LoVo (cell line): ENCODE measurements at regions not wholly inside any gene's neighbourhood (a gene's known extent, or its start where the extent isn't known, plus 50 kb on each side); places are given as distances from the start of the nearest gene placed in this dataset.
"Not testable (repeated sequence)": the region's sequence is repeated elsewhere in the genome, so short reads cannot be mapped to it uniquely, and the experiment has no call there.

Experiments
- DNase-seq: peaks from one replicate; pipeline ENCODE4 v3.0.0-alpha.2; 2016; ENCODE audit warnings: low spot score

DNA sequence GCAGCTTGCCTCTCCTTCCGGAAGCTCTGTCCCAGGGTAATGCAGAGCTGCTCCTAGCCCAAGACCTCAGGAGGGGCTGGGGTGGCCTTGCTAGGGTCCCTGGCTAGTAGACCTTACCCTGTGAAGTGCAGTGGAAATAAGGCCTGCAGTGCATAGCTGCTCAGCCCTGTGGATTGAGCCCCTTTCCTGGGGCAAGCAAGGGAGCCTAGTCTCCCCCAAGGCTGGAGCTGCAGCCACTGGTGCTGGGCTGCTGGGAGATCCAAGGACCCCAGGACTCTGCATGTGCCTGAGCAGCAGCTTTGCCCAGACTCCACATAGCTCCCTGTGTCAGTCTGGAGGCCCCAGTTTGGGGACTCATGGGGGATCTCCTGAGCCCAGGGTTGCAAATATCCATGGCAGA lies 57.9 kb downstream of the FANCF start:
- DNase-seq = no peak

- no peak for DNase-seq
These were observed 59.3 kb downstream of the FANCF start for GRCh38 chr11:22566293-22566692.

GRCh38 chr11:22561283-22561682 lies 64.3 kb downstream of the FANCF start:
- no peak for DNase-seq

DNA sequence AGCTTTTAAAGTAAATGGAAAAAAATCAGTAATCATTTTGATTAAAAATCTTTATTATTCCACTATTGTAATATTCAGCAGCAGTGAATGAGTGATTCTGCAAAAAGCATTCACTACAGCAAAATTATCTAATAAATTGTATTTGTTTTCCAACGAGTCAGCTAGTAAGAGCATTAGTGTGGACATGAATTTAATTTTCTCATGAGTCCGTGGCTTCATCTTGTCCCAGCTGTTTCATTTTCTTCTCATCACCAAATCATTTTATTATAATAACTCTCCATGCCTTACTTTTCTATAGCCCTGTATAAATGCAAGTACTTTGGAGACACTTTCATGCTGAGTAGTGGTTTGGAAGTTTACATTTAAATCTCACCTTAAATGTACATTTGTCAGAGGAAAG lies 66.2 kb downstream of the FANCF start:
- no peak for DNase-seq

- no peak for DNase-seq
These were observed 67.0 kb downstream of the FANCF start for GRCh38 chr11:22558664-22559063.

DNA sequence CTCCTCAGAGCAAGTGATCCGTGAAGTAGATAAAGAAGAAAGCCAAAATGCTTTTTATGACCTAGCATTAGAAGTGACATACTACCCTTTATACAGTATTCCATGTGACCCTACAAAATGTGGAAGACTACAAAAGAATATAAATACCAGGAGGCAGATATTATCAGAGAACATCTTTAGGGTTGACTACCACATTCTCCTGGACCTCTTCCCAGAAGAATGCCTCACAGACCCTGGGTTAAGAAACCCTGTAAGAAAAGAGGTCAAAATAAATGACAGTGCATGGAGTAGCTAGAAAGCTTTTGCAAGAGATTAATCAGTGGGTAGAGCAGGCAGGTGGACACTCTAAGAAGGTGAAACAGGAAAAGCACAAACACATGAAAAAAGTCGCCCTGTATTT lies 69.2 kb downstream of the FANCF start:
- no peak for DNase-seq

GRCh38 chr11:22555881-22556280 lies 69.7 kb downstream of the FANCF start:
- DNase-seq = no peak

GRCh38 chr11:22554221-22554620 lies 71.4 kb downstream of the FANCF start:
- no peak for DNase-seq

- no peak for DNase-seq
These were observed 72.7 kb downstream of the FANCF start for GRCh38 chr11:22552885-22553284.

DNA sequence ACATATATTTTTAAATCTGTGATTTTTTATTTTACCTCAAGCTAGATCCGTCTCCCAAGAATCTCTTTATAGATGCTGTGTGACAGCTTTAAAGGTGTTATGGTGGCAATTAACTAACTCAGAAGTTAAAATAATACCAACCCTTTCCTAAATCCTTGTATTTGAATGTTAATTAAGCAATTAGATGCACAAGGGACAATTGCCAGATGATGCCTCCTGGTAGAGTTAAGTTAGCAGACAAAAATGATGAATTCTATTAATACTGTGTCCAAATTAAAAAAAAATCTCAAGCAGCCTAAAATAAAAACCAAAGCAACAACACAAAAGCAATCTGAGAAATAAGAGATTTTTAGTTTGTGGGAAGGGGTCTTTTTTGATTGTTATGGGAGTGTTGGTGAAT lies 78.9 kb downstream of the FANCF start:
- no peak for DNase-seq

- DNase-seq = no peak
These were observed 82.4 kb downstream of the FANCF start for GRCh38 chr11:22543261-22543660.

DNA sequence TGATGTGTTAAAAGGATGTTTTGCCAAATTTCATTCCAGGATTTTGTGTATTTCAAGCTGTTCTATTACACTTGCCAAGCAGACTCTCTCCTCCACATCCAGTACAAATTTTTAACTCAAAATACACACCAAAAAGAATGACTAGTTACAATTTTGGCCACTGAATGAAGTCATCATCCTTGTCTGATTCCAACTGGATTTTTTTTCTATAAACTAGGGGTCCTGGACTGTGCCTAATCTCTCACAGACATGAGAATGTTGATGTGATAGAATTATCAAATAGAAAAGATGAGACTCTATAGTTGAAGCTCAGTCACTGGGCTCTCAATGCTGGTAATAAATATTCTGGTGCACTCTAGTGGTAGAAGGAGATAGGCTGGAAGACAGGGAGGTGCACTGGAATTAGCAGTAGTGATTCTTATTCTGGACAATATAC lies 85.8 kb downstream of the FANCF start:
- no peak for DNase-seq

- no peak for DNase-seq
These were observed 89.6 kb downstream of the FANCF start for GRCh38 chr11:22536071-22536470.

DNA sequence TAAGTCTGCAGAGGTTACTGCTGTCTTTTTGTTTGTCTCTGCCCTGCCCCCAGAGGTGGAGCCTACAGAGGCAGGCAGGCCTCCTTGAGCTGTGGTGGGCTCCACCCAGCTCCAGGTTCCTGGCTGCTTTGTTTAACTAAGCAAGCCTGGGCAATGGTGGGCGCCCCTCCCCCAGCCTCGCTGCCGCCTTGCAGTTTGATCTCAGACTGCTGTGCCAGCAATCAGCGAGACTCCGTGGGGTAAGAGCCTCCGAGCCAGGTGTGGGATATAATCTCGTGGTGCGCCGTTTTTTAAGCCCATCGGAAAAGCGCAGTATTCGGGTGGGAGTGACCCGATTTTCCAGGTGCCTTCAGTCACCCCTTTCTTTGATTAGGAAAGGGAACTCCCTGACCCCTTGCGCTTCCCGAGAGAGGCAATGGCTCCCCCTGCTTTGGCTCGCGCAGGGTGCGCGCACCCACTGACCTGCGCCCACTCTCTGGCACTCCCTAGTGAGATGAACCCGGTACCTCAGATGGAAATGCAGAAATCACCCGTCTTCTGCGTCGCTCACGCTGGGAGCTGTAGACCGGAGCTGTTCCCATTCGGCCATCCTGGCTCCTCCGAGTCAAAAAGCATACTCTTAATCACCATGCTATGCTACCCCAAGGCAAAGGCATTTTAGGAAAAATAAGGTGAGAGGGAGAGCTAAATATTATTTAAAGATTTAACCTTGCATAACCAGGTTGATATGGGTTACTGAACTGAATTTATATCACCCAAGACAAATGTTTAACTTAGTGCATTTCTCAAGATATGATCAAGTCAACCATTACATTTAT lies 96.8 kb downstream of the FANCF start:
- DNase-seq = not testable (repeated sequence)

DNA sequence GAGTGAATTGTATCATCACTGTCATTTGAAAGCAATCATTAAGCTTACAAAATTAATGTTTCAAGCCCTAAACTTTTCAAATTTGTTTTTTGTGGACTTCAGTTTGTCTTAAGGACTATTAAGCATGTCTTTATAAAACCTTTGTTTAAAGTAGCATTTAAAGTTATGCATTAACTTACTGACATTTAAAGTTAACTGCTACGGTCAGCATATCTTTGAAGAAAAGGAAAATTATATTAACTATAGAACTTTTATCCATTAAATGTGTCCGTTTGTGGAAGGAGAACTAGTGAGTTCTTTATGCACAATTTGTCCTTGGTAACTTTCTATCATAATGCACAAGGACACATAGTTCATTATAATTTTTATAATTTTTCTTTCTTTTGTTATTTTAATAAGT lies 103.4 kb downstream of the FANCF start:
- DNase-seq = no peak

DNA sequence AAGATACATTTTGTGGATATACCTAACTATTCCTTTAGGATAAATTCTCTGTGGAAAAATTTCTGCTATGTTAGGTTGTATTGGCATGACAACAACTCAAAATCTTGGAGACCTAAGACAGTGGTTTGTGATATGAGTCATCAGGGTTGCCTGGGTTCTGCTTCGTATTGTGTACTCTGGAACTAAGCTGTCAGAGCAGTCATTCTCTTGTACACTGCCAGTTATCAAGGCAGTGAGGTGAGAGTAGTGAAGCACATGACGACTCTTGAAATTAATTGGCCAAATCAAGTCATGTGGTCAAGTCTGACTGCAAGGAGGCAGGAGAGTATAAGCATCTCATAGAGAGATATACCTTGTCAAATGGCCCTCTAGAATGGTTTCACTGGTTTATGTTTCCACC lies 104.4 kb downstream of the FANCF start:
- no peak for DNase-seq

GRCh38 chr11:22520521-22520920 lies 105.1 kb downstream of the FANCF start:
- DNase-seq = no peak

GRCh38 chr11:22518344-22518743 lies 107.3 kb downstream of the FANCF start:
- not testable (repeated sequence) for DNase-seq

DNA sequence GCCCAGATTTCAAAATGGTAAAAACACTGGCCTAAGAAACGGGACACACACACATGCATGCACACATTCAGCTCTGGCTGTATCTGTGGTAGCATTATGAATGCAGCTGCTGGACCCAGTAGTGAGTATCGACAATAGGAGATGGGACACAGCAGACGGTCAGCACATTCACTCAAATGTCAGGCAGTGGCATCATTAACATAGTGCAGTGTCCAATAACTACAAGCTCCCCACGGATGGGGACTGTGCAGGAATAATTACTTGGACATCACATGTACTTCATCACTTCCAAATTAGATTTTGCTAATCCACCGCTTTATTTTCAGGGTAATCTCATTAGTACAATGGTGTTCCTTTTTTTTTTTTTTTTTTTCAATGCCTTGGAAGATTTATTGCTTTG lies 109.5 kb downstream of the FANCF start:
- no peak for DNase-seq

GRCh38 chr11:22512457-22512856 lies 113.2 kb downstream of the FANCF start:
- DNase-seq = no peak

- DNase-seq = no peak
These were observed 114.9 kb downstream of the FANCF start for GRCh38 chr11:22510741-22511140.

DNA sequence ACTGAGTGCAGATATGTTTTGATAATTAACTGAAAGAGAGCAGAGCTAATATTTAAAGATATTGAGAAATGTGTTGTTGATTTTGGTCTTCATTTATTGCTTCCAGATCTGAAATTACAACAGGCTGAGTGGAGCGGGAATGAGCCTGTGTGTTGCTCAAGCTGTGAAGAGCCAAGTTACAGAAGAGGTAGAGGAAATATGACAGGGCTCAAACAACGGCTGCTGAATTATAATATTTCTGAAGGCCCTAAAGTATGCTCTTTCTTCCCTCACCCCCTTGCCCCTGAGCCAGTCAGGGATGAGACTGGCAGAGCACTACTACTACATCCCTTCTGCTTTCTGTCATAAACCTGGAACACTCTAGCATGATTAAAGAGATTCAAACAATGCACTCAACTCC lies 115.6 kb downstream of the FANCF start:
- DNase-seq = no peak

DNA sequence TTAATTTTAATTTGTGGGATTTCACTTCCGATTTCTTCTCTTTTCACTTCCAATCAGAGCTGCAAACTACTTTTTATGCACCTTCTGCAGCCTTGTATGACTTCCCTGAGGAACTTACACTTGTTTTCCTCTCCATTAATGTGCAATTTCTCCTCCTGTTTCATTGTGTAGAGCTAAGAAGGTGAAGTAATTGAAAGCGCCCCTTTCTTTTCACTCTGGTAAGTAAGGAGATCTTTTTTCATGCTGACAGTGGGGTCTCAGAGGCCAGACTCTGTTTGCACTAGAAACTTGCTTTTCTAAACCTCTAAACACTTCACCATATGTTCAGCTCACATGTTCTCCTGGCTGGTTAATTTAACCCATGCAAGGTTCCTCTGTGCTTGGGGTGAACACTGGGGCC lies 117.0 kb downstream of the FANCF start:
- no peak for DNase-seq

- DNase-seq = no peak
These were observed 128.1 kb downstream of the FANCF start for GRCh38 chr11:22497474-22497873.
